ENCODE measurements at regions not wholly inside any gene's neighbourhood (a gene's known extent, or its start where the extent isn't known, plus 50 kb on each side); places are given as distances from the start of the nearest gene placed in this dataset.

DNA sequence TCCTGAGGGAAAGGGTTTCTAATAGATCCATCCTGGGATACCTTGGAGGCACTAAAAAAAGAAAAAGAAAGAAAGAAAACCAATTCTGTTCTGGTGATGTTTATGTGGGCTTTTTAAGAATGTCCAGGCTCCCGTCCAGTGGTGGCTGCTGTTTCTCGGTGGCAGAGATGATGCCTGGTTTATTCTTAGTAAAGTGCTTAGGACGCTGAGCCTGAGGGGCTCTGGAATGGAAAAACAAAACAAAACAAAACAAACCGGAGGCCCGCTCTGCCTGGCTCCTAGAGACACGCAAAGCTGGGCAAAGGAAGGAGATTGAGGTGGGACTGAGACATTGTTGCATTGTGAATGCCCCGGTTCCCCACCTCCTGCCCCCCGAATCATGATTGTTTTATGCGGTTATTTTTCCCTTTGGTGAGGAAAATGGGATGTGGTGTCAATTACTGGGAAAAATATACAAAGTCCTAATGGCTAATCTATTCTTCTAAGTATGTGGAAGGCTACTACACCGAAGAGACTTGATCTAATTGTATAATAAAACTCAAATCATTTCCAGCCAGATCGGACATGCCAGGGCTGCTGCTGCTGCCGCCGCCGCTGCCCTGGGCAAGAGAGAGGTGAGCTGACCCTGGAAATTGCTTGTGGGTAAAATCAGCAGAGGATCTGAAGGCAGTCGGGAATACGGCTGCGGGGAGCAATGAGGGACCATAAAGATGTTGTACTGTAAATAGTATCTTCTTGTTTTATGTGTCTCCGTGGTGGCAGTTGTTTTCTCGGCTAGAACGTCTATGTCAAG, 644.9 kb downstream of the CCDC171 start:
- DNase-seq, result no peak

DNA sequence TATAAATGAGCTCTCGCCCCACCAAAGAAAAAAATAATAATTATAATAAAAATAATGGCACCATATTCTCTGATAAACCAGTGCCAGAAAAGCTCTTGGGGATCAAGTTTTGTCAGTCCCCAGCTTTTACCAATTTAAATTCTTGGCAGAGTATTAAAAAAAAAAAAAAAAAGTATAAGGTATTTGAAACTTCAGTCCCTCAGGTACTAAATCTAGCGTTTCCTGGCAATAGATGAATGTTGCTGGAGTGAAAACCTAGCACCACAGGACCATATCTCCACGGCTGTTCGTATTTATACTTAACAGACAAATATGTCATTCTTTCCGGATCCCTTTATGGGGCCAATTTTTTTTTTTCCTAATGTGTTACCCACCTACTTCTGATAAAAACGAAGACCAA, 646.2 kb downstream of the CCDC171 start:
- no peak for DNase-seq

DNA sequence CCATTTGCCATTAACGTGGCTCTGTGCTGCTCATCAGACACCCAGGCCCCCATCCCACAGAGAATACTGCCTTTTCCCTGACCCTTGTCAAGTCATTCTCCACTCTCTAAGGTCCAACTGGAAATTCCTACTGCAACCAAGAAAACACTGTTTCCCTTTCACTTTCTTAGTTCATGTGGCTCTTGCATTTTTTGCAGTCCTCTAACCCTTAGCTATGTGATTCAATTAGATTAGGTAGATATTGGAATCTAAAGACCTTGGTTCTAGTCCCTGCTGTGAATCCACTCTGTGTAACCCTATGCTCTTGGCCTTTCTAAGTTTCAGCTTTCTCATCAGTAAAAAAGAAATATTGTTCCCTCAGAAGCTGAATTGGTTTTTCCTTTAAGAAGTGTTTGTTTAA, 649.4 kb downstream of the CCDC171 start:
- no peak for DNase-seq

DNA sequence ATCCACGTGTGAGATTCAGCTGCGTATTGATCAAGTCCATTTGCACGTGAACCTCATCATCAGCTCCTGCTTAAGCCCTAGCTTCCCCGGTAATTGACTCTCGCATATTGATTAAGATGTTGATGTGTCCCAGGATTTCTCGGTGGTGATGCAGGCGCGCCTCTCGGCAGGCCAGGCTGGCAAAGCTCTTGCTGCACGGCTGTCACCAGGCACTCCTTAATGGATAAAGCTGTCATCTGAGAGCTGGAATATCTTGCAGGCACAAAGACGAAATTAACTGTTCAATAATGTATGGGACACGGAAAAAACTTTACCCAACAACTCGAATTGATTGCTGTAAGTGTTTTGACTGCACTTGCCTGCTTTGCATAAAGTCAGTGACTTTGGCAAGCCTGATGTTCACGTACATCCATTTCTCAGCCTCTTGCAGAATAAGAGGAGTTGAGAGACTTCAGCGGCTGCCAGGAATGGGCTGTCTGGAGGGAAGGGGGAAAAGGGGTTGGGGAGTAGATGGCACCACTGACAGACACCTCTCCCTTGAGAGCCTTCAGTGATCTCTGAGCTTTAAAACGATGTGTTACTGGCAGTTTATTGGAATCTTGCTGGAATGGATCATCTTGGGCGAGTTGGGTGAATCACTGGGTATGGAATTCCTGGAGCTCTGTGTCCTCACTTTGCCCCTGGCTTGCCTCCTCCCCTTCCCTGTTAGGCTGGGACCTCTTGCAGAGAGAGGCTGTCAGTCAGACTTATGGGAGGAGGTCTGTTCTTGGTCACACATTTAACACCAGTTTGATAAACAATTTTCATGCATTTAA, 650.3 kb downstream of the CCDC171 start:
- no peak for DNase-seq

DNA sequence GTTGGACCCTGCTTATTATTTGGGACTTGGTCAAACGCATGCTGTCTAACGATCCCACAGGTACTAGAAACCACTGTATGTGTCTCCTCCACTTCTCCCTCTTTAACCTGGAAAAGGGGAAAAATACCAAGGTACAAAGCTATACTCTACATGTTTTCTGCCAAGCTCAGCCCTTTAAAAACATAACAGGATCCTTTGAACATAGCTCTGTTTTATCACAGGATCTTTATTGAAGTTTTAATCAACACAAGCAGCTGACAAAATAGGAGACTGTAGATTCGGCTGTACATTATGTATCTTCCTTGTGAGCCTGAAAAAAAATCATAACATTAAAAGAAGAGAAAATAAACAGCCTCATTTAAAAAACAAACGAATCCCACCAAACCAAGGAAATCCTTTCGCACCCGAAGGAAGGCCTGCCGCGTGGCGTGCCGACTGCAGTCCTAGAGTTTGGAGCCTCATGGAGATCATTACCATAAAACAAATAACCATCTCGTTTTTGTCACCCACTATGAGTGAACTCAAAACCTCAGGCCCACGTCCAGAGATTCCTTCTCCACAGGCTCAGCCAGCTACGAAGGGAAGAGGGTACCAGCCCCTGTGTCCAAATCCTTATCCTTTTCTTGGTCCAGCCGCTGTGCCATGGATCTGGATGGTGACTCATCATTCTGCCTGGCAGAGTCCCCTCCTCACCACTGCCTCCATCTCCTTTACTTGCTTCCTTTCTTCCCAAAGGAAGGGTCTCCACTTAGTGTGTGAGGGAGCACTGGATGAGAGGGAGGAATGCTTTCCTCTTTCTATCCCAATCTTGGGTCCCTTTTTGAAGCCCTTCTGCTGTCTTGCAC, 651.1 kb downstream of the CCDC171 start:
- DNase-seq, result no peak

DNA sequence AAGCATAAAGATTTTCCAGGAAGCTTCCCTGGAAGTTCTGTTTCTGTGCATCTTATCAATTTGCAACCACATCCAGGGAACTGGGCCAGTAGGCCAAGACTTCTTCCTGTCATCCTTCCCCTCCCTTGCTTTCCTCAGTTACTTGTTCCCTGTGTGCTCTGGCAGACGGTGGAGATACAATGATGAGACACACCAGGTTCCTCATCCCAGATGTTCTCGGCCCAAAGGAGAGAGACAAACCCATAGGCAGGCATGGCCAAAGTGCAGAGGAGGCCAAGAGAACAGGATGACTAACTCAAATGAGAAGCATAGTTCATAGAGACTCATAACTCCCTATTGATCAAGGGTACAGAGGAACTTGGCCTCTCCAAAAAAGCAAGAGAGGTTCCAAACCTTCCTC, 652.6 kb downstream of the CCDC171 start:
- no peak for DNase-seq

DNA sequence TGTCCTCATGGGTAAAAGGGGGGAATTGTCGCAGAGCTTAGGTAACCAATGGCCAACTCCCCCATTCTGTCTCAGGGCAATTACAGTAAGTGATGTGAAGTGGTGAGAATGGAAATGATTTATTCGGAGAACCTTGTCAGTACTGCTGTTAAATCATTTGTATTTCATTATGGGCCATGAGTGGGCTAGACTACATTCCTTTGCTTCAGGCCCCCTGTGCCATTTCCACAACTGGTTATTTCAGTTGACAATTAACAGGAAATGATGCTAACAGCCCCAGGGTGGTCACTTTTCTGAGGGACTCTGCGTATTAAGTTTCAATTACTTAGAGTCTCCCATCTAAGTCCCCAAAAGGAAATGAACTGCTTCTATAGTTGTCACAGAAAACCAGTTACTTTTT, 653.7 kb downstream of the CCDC171 start:
- no peak for DNase-seq

DNA sequence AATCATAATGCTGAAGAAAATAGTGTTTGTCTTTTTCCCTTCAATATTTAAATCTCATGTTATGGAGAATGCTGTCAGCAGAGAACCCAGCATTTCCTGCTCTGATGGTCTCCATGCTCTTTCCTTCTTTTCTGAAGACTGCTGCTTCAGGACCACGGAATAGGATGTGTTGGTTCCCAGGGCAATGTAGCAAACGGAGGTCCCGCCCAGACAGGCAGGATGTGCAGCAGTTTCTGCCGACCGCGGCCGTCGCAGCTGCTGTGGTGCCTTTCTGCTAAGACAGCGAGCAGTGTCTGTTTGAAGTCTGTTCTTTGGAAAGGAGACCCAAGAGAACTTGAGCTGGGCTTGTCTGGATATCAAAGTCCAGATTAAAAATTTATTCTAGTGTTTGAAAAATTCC, 654.3 kb downstream of the CCDC171 start:
- no peak for DNase-seq

DNA sequence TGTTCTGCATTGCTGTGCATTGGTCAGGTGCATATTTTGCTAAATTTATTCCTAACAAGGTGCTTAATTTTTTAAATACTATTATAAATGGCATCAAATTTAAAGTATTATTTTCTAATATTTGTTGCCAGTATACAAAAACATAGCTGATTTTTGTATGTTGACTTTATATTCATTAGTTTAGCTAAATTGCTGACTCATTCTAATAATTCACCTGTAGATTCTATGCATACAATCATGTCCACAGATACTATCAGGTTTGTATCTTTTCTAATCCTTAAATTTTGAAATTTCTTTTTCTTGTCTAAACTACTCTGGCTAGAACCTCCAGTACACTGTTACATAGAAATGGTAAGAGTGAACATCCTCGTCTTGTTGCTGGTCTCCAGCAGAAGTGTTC, 657.6 kb downstream of the CCDC171 start:
- no peak for DNase-seq

DNA sequence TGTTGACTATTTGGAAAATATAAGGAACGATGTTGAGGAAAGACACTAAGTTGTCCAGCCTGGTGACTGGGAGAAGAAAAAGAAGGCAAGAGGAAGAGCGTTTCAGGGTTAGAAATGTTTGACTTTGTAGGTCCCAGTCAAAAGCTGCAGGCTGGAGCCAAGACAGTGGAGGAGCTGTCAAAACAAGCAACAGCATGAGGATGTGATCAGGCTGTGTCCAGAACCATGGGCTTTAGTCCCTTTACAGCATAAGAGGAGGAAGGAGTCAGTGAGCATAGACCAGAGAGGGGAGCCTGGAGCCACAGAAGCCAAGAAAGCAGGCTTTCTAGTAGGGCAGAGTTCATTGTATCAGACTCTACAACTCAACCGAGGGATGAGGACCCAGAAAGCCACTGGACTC, 658.5 kb downstream of the BNC2 start:
- DNase-seq, result peak; percentile 51 to 60

DNA sequence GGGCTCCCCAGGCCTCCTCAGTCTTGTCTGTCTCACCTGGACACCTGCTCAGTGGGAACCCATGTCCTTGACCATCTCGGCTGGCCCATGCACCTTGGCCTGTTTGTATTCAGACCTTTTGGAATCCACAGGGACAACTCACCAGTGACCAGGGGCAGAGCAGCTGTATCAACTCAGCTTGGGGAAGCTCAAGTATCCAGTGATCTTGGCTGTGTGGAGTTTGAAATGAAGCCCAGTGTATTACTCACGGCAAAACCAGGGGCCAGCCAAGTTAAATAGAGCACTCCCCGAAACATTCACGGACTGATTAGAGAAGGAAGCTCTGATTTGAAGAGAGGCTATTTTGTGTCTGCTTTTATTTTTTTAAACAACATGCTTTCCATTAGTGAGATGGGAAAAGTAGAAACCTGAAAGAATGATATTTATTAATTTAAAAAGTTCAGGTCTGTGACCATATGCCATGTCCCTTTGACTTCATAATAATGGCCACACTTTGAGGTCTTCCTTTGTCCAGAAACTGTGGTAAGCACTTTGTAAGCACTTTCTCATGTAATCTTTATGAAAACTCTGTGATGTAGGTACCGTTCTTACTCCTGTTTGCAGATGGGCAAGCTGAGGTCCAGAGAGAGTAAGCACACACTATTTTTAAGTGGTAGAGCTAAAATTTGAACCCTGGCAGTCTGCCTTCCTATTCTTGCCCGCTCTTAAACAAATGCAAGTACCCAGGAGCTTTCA, 656.5 kb downstream of the BNC2 start:
- peak; percentile 84 to 85 for DNase-seq

DNA sequence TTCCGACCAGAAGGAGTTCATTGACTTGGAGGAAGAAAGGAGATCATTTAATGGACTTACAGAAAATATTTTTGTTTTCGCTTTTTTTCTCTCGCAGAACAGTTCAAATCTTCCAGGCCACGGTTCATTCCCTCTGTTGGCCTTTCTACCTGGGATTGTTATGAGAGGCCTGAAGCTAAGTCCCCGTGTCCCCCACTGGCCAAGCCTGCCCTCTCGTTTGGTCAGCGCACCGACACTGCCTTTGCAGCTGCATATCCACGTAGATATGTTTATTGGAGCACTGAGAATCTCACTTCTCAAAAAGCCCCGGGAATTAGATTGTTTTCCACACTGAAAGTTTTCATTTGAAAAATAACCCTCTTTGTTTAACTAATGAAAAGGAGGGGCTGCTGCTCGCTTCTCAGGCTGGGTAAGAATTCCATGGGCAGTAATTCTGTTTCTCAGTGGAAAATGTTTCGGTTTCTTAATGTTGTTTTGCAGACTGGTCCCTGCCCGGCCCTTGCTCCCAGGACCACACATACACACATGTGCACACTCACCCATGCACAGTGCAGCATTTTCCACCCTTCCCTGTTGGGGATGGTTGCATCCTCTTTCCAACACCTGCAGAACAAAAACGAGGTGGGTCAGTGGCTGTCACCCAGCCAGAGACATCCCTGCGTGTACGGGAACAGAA, 655.7 kb downstream of the BNC2 start:
- DNase-seq, result no peak

DNA sequence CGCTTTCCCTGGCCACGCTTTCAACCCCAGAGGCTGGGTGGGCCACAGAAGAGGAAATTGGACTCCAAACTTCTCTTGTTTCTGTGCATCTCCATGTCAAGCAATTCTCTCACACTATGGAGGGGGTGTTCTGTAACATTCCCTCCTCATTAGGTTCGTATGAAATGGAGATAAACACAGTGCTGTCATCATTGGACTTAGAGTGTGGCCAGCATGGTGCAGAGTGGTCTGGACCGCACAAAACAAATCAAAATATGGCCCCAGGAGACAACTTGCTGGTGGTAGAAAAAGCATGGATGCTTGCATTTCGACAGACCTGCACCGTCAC, 655.2 kb downstream of the BNC2 start:
- no peak for DNase-seq

DNA sequence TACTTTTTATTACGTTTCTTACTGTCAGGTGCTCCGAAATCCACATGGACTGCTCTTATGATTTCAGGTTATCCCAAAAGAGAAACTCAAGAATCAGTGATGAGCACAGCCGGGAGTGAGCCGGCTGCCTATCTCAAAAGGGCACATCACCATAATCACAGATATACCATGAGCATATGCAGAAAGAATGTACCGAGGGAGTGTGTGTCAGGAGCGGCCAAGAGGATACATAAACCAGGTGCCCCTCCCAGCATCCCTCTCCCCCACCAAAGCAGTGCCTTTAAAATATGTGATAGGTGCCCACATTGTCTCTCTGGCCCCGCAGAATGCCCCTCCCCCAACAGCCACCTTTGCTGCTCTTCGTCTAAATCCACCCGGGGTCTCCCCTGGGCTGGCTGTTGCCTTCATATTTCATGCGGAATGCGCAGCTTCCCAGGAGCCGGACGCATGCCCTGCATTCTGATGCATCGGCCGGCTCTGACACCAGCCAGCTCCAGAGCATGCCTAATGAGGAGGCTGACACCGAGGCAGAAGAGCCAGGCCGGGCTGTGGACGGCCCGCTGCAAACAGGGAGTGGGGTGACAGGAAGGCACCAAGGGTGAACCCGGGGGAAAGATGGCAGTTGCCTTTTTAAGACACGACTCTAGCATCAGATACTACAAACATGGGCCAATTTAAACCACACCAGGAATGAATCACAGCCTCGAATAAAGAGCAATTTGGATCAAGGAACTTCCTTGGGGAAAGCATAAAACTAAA, 652.3 kb downstream of the BNC2 start:
- DNase-seq, result no peak

DNA sequence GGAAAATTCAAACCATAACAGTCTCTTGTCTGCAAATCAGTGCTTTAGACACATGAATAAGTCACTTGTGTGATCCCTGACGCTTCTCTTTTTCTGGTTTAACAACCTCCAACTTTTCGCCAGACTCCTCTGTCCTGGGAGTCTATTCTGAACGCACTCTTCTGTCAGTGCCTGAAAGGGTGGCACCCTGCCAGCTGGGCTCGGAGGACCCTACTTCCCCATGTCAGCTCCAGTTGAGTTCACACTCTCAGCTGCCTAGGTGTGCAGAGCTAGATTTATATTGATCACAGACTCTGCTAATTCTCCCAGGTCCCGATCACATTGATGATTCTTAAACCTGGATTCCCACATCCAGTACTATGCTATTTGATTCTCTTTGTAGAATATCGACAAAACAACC, 649.1 kb downstream of the BNC2 start:
- DNase-seq, result no peak

DNA sequence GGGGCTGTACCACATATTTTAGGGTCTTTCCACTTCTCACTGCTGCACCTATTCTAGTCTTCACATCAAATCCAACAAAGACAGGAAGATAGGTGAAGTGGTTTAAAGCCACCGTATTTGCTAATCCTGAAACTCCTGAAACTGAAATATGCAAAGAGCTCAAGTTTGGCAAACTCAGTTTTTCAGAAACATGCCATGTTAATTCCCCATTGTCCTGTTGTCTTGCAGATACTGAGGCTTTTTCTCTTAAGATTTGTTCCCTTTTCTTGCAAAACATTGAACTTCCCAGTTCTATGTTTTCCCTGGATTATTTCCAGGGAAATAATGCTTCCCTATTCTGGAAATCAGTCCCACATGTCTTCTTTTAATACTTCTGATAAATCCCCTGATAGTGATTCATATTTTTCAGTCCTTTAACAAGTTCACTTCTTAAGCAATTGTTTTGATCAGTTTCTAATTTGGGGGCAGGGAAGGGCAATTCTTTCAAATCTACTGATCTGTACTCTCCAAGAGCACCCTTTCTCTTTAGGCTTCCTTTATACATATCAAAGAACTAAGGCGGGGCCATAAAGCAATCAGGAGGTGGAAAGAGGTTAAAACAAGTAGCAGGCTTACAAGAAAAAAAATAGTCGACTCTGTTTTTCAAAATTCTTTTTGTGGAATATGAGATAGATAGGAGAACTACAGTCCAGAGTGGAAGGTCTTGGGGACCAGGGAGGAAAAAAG, 648.5 kb downstream of the BNC2 start:
- no peak for DNase-seq

DNA sequence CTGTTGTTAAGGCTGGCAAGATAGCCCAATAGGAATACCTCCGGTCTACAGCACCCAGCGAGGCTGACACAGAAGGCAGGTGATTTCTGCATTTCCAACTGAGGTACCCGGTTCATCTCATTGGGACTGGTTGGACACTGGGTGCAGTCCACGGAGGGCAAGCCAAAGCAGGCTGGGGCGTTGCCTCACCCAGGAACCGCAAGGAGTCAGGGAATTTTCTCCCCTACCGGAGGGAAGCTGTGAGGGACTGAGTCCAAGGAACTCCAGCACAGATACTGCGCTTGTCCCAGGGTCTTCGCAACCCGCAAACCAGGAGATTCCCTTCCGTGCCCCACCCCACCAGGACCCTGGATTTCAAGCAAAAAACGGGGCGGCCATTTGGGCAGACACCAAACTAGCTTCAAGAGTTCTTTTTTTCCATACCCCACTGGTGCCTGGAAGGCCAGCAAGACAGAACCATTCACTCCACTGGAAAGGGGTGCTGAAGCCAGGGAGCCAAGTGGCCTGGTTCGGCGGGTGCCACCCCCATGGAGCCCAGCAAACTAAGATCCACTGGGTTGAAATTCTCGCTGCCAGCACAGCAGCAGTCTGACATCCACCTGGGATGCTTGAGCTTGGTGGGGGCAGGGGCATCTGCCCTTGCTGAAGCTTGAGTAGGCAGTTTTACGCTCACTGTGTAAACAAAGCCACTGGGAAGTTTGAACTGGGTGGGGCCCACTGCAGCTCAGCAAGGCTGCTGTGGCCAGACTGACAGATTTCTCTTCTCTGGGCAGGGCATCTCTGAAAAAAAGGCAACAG, 647.2 kb downstream of the BNC2 start:
- no peak for DNase-seq

DNA sequence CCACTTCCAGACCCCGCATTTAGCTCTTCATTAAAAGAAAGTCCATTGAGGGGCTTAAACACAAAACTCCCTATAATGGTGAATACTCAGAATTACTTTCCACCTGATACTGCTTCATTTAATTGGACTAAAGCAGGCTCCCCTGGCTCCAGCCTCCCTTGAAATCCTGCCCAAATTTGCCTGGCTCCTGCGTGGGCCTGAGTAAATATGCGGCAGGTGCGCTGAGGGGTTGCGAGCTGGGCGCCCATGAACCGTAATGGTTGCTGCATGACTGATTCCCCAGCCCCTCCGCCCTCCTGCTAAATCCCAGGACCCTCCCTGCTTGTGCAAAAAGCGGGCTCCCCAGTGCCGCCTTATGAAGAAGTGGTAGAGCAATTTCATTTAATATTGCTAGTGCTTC, 639.7 kb downstream of the BNC2 start:
- DNase-seq, result no peak

DNA sequence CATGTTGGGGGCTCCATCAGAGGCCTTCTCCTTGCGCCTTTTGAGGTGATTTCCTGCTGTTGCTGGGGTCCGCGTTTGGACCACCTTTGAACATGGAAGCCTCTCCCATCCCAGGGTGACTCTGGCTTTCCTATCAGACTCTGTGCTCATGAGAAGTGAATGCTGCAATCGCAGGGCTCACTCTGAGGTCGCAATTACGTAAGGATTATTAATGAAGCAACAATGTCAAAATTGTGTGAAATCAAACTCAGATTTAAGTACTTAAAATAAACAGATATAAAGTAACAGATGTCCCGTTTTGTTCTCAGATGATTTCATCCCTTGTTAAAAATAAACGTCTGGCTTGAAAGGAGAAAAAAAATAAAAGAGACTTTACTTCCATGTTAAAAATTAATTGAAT, 634.2 kb downstream of the BNC2 start:
- DNase-seq, result peak; percentile 85 to 90

All from right lung (tissue), 2 donors.